Transverse colon (tissue), 4 donors: ENCODE measurements at regions not wholly inside any gene's neighbourhood (a gene's known extent, or its start where the extent isn't known, plus 50 kb on each side); places are given as distances from the start of the nearest gene placed in this dataset.

ENCODE experiments used
- CTCF ChIP-seq, 5 experiments: fragments of 200-600 bp in 3 of 5; fragments of 450-650 bp in 2 of 5; sonication (generic) in 3 of 5; IDR thresholded peaks; 1 replicate in 2 of 5; 2 replicates in 3 of 5; pipeline ENCODE4 v1.5.1; 2016 to 2017; ENCODE audit warnings: antibody characterized with exemption in 5 of 5, inconsistent platforms in 3 of 5, mild to moderate bottlenecking in 2 of 5, moderate library complexity in 1 of 5
- POLR2A ChIP-seq: fragments of 450-650 bp; IDR thresholded peaks from one replicate; pipeline ENCODE4 v1.6.1; 2016; ENCODE audit warnings: antibody characterized with exemption, mild to moderate bottlenecking, moderate library complexity
- POLR2AphosphoS5 ChIP-seq, 3 donors: sonication (generic); formaldehyde crosslinking; IDR thresholded peaks; one replicate each; pipeline ENCODE4 v1.6.1; 2016; ENCODE audit warnings: antibody characterized with exemption in 3 of 3

- TF ChIP-seq POLR2A, result no peak
- TF ChIP-seq CTCF (IDR thresholded peaks at IDR 0.05), result no peak
- TF ChIP-seq POLR2AphosphoS5 (IDR thresholded peaks at IDR 0.05), result no peak
Measured at GRCh38 chr22:47769652-47770051, 1007.2 kb downstream of the TBC1D22A start.
